Mammary epithelial cell (primary cell): ENCODE measurements at regions not wholly inside any gene's neighbourhood (a gene's known extent, or its start where the extent isn't known, plus 50 kb on each side); places are given as distances from the start of the nearest gene placed in this dataset.

Source experiments
- EZH2 ChIP-seq: IDR thresholded peaks from 2 replicates; pipeline ENCODE4 v1.6.1; 2012; ENCODE audit warnings: low read length, inconsistent platforms, borderline replicate concordance
- TF ChIP-seq, protein P1 (sequence below), 2 donors: IDR thresholded peaks in 1 of 2; conservative IDR thresholded peaks in 1 of 2; 2 replicates each; pipeline ENCODE4 v1.5.1; 2011 to 2012; ENCODE audit warnings: inconsistent platforms in 2 of 2, low read length in 2 of 2, mild to moderate bottlenecking in 2 of 2, control low read depth in 1 of 2, low read depth in 1 of 2; ENCODE audit not compliant: insufficient read depth in 1 of 2; ENCODE audit errors: extremely low read depth in 1 of 2

DNA sequence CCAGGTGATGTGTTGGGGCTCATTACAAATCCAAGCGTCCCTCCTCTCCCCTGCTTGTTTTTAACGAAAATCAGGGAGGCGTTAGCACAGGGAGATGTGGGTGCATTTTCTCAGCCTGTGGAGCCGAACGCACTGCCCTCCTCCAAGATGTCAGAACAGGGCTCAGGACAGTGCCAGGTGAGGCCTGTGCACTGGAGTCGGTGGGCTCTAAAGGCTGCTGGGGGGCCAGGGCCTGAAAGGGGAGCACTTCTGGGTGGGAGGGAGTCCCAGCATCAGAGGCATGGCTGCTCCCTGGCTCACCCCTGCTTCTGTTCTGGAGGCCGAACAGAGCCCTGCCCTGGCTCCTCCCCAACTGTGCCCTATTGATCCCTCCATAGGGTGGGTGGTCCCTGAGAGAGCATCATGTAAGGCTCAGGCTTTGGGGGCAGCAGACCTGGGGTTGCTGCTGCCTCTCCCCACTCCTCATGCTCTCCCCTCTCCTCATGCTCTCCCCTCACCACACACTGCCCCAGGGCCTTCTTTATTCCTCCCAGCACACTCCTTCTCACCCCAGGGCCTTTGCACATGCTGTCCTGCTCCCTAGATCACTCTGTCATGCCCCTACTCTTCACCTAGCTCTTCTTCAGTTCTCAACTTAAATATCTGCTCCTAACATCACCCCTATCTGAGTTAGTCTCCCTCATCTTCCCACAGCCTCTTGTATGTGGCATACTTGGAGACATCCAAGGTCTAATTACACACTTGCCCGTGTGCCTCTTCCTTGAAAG, 725.2 kb downstream of the PTPRU start:
- TF ChIP-seq, protein P1, sequence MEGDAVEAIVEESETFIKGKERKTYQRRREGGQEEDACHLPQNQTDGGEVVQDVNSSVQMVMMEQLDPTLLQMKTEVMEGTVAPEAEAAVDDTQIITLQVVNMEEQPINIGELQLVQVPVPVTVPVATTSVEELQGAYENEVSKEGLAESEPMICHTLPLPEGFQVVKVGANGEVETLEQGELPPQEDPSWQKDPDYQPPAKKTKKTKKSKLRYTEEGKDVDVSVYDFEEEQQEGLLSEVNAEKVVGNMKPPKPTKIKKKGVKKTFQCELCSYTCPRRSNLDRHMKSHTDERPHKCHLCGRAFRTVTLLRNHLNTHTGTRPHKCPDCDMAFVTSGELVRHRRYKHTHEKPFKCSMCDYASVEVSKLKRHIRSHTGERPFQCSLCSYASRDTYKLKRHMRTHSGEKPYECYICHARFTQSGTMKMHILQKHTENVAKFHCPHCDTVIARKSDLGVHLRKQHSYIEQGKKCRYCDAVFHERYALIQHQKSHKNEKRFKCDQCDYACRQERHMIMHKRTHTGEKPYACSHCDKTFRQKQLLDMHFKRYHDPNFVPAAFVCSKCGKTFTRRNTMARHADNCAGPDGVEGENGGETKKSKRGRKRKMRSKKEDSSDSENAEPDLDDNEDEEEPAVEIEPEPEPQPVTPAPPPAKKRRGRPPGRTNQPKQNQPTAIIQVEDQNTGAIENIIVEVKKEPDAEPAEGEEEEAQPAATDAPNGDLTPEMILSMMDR (conservative IDR thresholded peaks at IDR 0.05 in 1 of 2, IDR thresholded peaks at IDR 0.05 in 1 of 2; ENCODE audit: extremely low read depth in 1 of 2, insufficient read depth in 1 of 2, low read depth in 1 of 2, low read length in 2 of 2) = no peak
- TF ChIP-seq EZH2 = no peak
